Heart left ventricle (tissue), 16 donors: ENCODE measurements at regions not wholly inside any gene's neighbourhood (a gene's known extent, or its start where the extent isn't known, plus 50 kb on each side); places are given as distances from the start of the nearest gene placed in this dataset.

Experiments used
- ATAC-seq, 4 donors: fragments of 200-7000 bp; cut with Tn5 transposase; one replicate each; pipeline ENCODE4 v1.9.1; 2020 to 2022; ENCODE audit warnings: moderate library complexity in 4 of 4, mild to moderate bottlenecking in 3 of 4, moderate number of reproducible peaks in 1 of 4
- DNase-seq, 5 donors: peaks; one replicate each; pipeline ENCODE4 v3.0.0-alpha.2; 2020
- H3K27ac ChIP-seq, 12 donors: fragments of 200-600 bp; sonication (generic) in 4 of 12; one replicate each; pipeline versions ENCODE4 v1.5.0 to v1.8.0; 2016 to 2022; ENCODE audit warnings: mild to moderate bottlenecking in 2 of 12
- H3K27me3 ChIP-seq, 9 donors: fragments of 200-600 bp; sonication (generic) in 2 of 9; one replicate each; pipeline versions ENCODE4 v1.5.1 to v1.8.0; 2016 to 2022; ENCODE audit warnings: mild to moderate bottlenecking in 3 of 9
- H3K36me3 ChIP-seq, 9 donors: fragments of 200-600 bp; sonication (generic) in 2 of 9; one replicate each; pipeline versions ENCODE4 v1.5.0 to v1.8.0; 2018 to 2022; ENCODE audit warnings: mild to moderate bottlenecking in 2 of 9
- H3K4me1 ChIP-seq, 12 donors: fragments of 200-600 bp; sonication (generic) in 4 of 12; one replicate each; pipeline versions ENCODE4 v1.5.0 to v1.8.0; 2016 to 2022; ENCODE audit warnings: mild to moderate bottlenecking in 3 of 12
- H3K4me3 ChIP-seq, 12 donors: fragments of 200-600 bp; sonication (generic) in 4 of 12; one replicate each; pipeline versions ENCODE4 v1.5.0 to v1.8.0; 2017 to 2022; ENCODE audit warnings: mild to moderate bottlenecking in 9 of 12, moderate library complexity in 4 of 12
- H3K9me3 ChIP-seq, 12 donors: fragments of 200-600 bp; sonication (generic) in 4 of 12; one replicate each; pipeline versions ENCODE4 v1.5.0 to v1.8.0; 2016 to 2022; ENCODE audit warnings: mild to moderate bottlenecking in 1 of 12
- CTCF ChIP-seq, 12 donors: fragments of 200-600 bp; sonication (generic) in 4 of 12; IDR thresholded peaks; one replicate each; pipeline versions ENCODE4 v1.5.0 to v1.8.0; 2018 to 2022; ENCODE audit warnings: antibody characterized with exemption in 12 of 12, mild to moderate bottlenecking in 5 of 12
- POLR2A ChIP-seq, 2 donors: fragments of 450-650 bp; IDR thresholded peaks; one replicate each; pipeline ENCODE4 v1.6.1; 2017; ENCODE audit warnings: antibody characterized with exemption in 2 of 2, mild to moderate bottlenecking in 2 of 2, moderate library complexity in 2 of 2
- WGBS, 4 donors: extraction: QIAGEN DNeasy Blood & Tissue Kit in 2 of 4; methylation state at CpG; one replicate each; pipeline versions ENCODE4 v1.1.5 to v1.1.7; 2013 to 2018; 5-methylcytosine and 5-hydroxymethylcytosine counted together
- intact Hi-C, 10 donors: fragments of 100-400 bp; cut with DNase I; formaldehyde crosslinking; loops; one replicate each; pipeline versions ENCODE4 v1.11.1 to v1.14.2; 2022
- donor health status: ischemic (EF 13 %, LVEDD 7.1; RV severe dilation, severe dysfunction).
- donor health status: healthy with polysubstance abuse.
- donor health status: DM: no; HTN: yes; CAD: no.
- donor health status: DM: no; HTN: no; CAD: no.
- donor health status: ischemic (EF 25% LVEDD 6.9; RV normal size, moderate dysfunction).
- donor health status: ischemic (EF 25% LVEDD 5.7; RV mildly dilated, moderate dysfunction).
- donor health status: healthy.
- donor health status: DM: yes; HTN: yes; CAD: no.
- donor health status: ischemic (EF 35%, LVEDD 5.7; RV mildly dilated, moderate dysfunction).
- donor health status: nonischemic (EF 11% LVEDD 7.7; RV severe dilation, severe dysfunction).
- donor health status: DM: yes; HTN: yes; CAD: no.
- donor health status: PGD.
- donor health status: ischemic (EF 29% LVEDD 5.4; RV normal size, mild dysfunction).
- donor health status: nonischemic (EF 23%, LVEDD 6.1; RV moderate dilation, normal function).

GRCh38 chr3:109923431-109923830, 586.1 kb upstream of the DPPA4 start:
- intact Hi-C loops, result no loop called here
- no peak for ATAC-seq
- TF ChIP-seq POLR2A (IDR thresholded peaks at IDR 0.05) (no peak), CTCF (IDR thresholded peaks at IDR 0.05) (no peak)
- no peaks in the 10 kb centered on the region for H3K9me3 ChIP-seq
- H3K27ac ChIP-seq, result no peak overlapping the region
- H3K36me3 ChIP-seq, result no peaks in the 10 kb centered on the region
- H3K27me3 ChIP-seq, result no peaks in the 10 kb centered on the region
- WGBS, 4 donors, result 82 to 91% (median 87%) methylated on average over 3 of the region's 3 CpGs
- H3K4me1 ChIP-seq, result no peaks in the 10 kb centered on the region
- H3K4me3 ChIP-seq, result no peak overlapping the region
- DNase-seq, result no peak

- ATAC-seq (no peak), DNase-seq (no peak)
- TF ChIP-seq POLR2A (IDR thresholded peaks at IDR 0.05) (no peak), CTCF (IDR thresholded peaks at IDR 0.05) (no peak)
- no peaks in the 10 kb centered on the region for H3K9me3 ChIP-seq
- H3K36me3 ChIP-seq, result no peaks in the 10 kb centered on the region
- H3K4me1 ChIP-seq, result no peaks in the 10 kb centered on the region
- no peak overlapping the region for H3K4me3 ChIP-seq
- no peak overlapping the region for H3K27ac ChIP-seq
- intact Hi-C loops, result no loop called here
- H3K27me3 ChIP-seq, result no peaks in the 10 kb centered on the region
These were observed 586.9 kb upstream of the DPPA4 start for GRCh38 chr3:109924196-109924595.

GRCh38 chr3:109926376-109926775, 589.0 kb upstream of the DPPA4 start:
- no peaks in the 10 kb centered on the region for H3K9me3 ChIP-seq
- ATAC-seq (no peak), DNase-seq (no peak)
- WGBS, 4 donors, result 86 to 94% (median 88%) methylated on average over 8 of the region's 8 CpGs
- H3K27ac ChIP-seq, result no peak overlapping the region
- no peaks in the 10 kb centered on the region for H3K36me3 ChIP-seq
- no peaks in the 10 kb centered on the region for H3K4me1 ChIP-seq
- no peak for TF ChIP-seq POLR2A (IDR thresholded peaks at IDR 0.05)
- no peak for TF ChIP-seq CTCF (IDR thresholded peaks at IDR 0.05)
- no peak overlapping the region for H3K4me3 ChIP-seq
- H3K27me3 ChIP-seq, result no peaks in the 10 kb centered on the region
- intact Hi-C loops, result no loop called here

GRCh38 chr3:109927161-109927560, 589.8 kb upstream of the DPPA4 start:
- Histone ChIP-seq H3K36me3 (no peaks in the 10 kb centered on the region), H3K9me3 (no peaks in the 10 kb centered on the region), H3K27me3 (no peaks in the 10 kb centered on the region), H3K27ac (no peak overlapping the region), H3K4me3 (no peak overlapping the region), H3K4me1 (no peaks in the 10 kb centered on the region)
- intact Hi-C loops, result no loop called here
- no peak for TF ChIP-seq POLR2A (IDR thresholded peaks at IDR 0.05)
- ATAC-seq (no peak), DNase-seq (no peak)
- WGBS, 4 donors, result 64 to 79% (median 70%) methylated on average over 2 of the region's 2 CpGs

DNA sequence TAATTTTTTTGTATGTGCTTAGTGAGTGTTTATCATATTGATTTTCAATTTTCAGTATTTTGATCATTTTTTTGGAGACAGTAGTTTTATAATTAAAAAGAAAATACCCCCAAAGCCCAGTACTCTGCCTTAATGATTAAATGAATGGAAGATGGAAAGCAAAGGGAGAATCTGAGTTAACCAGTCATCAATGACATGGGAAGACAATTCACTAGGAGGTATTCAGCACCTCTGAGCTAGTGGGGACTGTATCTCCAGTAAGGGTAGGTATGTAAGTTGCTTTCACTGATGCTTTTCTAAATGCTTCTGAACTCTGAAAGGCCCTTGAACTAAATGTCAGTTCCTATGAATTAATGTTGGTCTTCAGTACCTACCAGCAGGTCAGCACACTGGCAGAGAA, 590.4 kb upstream of the DPPA4 start:
- TF ChIP-seq POLR2A (IDR thresholded peaks at IDR 0.05) (no peak), CTCF (IDR thresholded peaks at IDR 0.05) (no peak)
- no peak for ATAC-seq

More for the DNA sequence above, 590.4 kb upstream of the DPPA4 start:
- intact Hi-C loops, result no loop called here
- no peaks in the 10 kb centered on the region for H3K36me3 ChIP-seq
- H3K4me3 ChIP-seq, result no peak overlapping the region
- H3K27me3 ChIP-seq, result no peaks in the 10 kb centered on the region
- H3K4me1 ChIP-seq, result no peaks in the 10 kb centered on the region
- no peak for DNase-seq
- H3K9me3 ChIP-seq, result no peaks in the 10 kb centered on the region
- H3K27ac ChIP-seq, result no peak overlapping the region
